ENCODE measurements at regions not wholly inside any gene's neighbourhood (a gene's known extent, or its start where the extent isn't known, plus 50 kb on each side); places are given as distances from the start of the nearest gene placed in this dataset.

- H3K27ac ChIP-seq: no peak overlapping the region
- no peak for TF ChIP-seq CTCF (conservative IDR thresholded peaks at IDR 0.05)
Measured at GRCh38 chr1:79325705-79326104, 319.2 kb upstream of the ADGRL4 start.

GRCh38 chr1:79325126-79325525 lies 318.6 kb upstream of the ADGRL4 start:
- no peak for TF ChIP-seq CTCF (conservative IDR thresholded peaks at IDR 0.05)
- no peak overlapping the region for H3K27ac ChIP-seq

GRCh38 chr1:79323239-79324025 lies 316.9 kb upstream of the ADGRL4 start:
- no peak for TF ChIP-seq CTCF (conservative IDR thresholded peaks at IDR 0.05)
- no peak overlapping the region for H3K27ac ChIP-seq

GRCh38 chr1:79322511-79323027 lies 316.0 kb upstream of the ADGRL4 start:
- no peak for TF ChIP-seq CTCF (conservative IDR thresholded peaks at IDR 0.05)
- no peak overlapping the region for H3K27ac ChIP-seq

GRCh38 chr1:79312438-79312837 lies 305.9 kb upstream of the ADGRL4 start:
- H3K27ac ChIP-seq: no peak overlapping the region
- TF ChIP-seq CTCF (conservative IDR thresholded peaks at IDR 0.05): no peak

GRCh38 chr1:79310609-79311008 lies 304.1 kb upstream of the ADGRL4 start:
- TF ChIP-seq CTCF (conservative IDR thresholded peaks at IDR 0.05): no peak
- H3K27ac ChIP-seq: no peak overlapping the region

- H3K27ac ChIP-seq: no peak overlapping the region
- no peak for TF ChIP-seq CTCF (conservative IDR thresholded peaks at IDR 0.05)
Measured at GRCh38 chr1:79304131-79304530, 297.6 kb upstream of the ADGRL4 start.
